Hippocampal formation (tissue), 2 donors: ENCODE measurements at regions not wholly inside any gene's neighbourhood (a gene's known extent, or its start where the extent isn't known, plus 50 kb on each side); places are given as distances from the start of the nearest gene placed in this dataset.

ENCODE experiments used
- DNase-seq, 2 donors: peaks; one replicate each; lab custom pipeline; 2025; lab: John Stamatoyannopoulos, UW

- DNase-seq = no peak
Measured at GRCh38 chr2:60098996-60099395, 454.5 kb downstream of the BCL11A start.

GRCh38 chr2:60097298-60097697 is 456.2 kb downstream of the BCL11A start:
- no peak for DNase-seq

GRCh38 chr2:60096556-60096955 is 456.9 kb downstream of the BCL11A start:
- no peak for DNase-seq

- no peak for DNase-seq
Measured at GRCh38 chr2:60095903-60096302, 457.6 kb downstream of the BCL11A start.

- DNase-seq = no peak
Measured at GRCh38 chr2:60095202-60095815, 458.1 kb downstream of the BCL11A start.

GRCh38 chr2:60094450-60094929 is 459.0 kb downstream of the BCL11A start:
- no peak for DNase-seq

GRCh38 chr2:60092781-60093180 is 460.7 kb downstream of the BCL11A start:
- no peak for DNase-seq

GRCh38 chr2:60091894-60092293 is 461.6 kb downstream of the BCL11A start:
- DNase-seq = no peak

- no peak for DNase-seq
Measured at GRCh38 chr2:60091266-60091665, 462.2 kb downstream of the BCL11A start.

- DNase-seq = no peak
Measured at GRCh38 chr2:60079562-60079961, 473.9 kb downstream of the BCL11A start.

- no peak for DNase-seq
Measured at GRCh38 chr2:60075048-60075447, 478.4 kb downstream of the BCL11A start.

- DNase-seq = no peak
Measured at GRCh38 chr2:60073201-60073600, 480.3 kb downstream of the BCL11A start.

GRCh38 chr2:60072609-60073008 is 480.8 kb downstream of the BCL11A start:
- no peak for DNase-seq

- no peak for DNase-seq
Measured at GRCh38 chr2:60071490-60071831, 482.0 kb downstream of the BCL11A start.

- DNase-seq = peak in 1 of 2 donors; percentile 28
Measured at GRCh38 chr2:60070736-60071489, 482.5 kb downstream of the BCL11A start.

GRCh38 chr2:60070196-60070595 is 483.3 kb downstream of the BCL11A start:
- no peak for DNase-seq

- DNase-seq = no peak
Measured at GRCh38 chr2:60068755-60069154, 484.7 kb downstream of the BCL11A start.

GRCh38 chr2:60067006-60067405 is 486.4 kb downstream of the BCL11A start:
- DNase-seq = no peak

GRCh38 chr2:60066096-60066839 is 487.2 kb downstream of the BCL11A start:
- no peak for DNase-seq

GRCh38 chr2:60064687-60065389 is 488.6 kb downstream of the BCL11A start:
- no peak for DNase-seq

GRCh38 chr2:60058781-60059180 is 494.7 kb downstream of the BCL11A start:
- no peak for DNase-seq
